RWPE2 (cell line): ENCODE measurements at regions not wholly inside any gene's neighbourhood (a gene's known extent, or its start where the extent isn't known, plus 50 kb on each side); places are given as distances from the start of the nearest gene placed in this dataset.

Experiments
- ATAC-seq: fragments of 200-7000 bp; cut with Tn5 transposase; 3 replicates; pipeline ENCODE4 v1.9.1; 2021; ENCODE audit warnings: low read depth
- DNase-seq: peaks from one replicate; pipeline ENCODE4 v3.0.0-alpha.2; 2020; ENCODE audit warnings: low spot score
- H3K27ac ChIP-seq: fragments of 450-650 bp; 2 replicates; pipeline ENCODE4 v1.5.1; 2017; ENCODE audit warnings: mild to moderate bottlenecking; ENCODE audit not compliant: poor library complexity, severe bottlenecking
- H3K27me3 ChIP-seq: fragments of 250-450 bp; sonication (Bioruptor Pico); 2 replicates; pipeline ENCODE4 v1.5.1; 2021; ENCODE audit warnings: mild to moderate bottlenecking, moderate library complexity; ENCODE audit not compliant: insufficient read depth, poor library complexity, severe bottlenecking
- H3K36me3 ChIP-seq: fragments of 250-450 bp; sonication (Bioruptor Pico); 2 replicates; pipeline ENCODE4 v1.5.1; 2020; ENCODE audit warnings: low read depth, mild to moderate bottlenecking, moderate library complexity
- H3K4me1 ChIP-seq: fragments of 250-450 bp; sonication (Bioruptor Pico); 2 replicates; pipeline ENCODE4 v1.5.1; 2021; ENCODE audit warnings: mild to moderate bottlenecking, moderate library complexity; ENCODE audit not compliant: insufficient read depth, poor library complexity, severe bottlenecking
- H3K4me3 ChIP-seq: fragments of 250-450 bp; sonication (Bioruptor Pico); 2 replicates; pipeline ENCODE4 v1.5.1; 2021; ENCODE audit warnings: mild to moderate bottlenecking, moderate library complexity; ENCODE audit not compliant: severe bottlenecking
- H3K9me3 ChIP-seq: fragments of 250-450 bp; sonication (Bioruptor Pico); 2 replicates; pipeline ENCODE4 v1.5.1; 2021; ENCODE audit warnings: mild to moderate bottlenecking, moderate library complexity; ENCODE audit not compliant: severe bottlenecking
- CTCF ChIP-seq: fragments of 450-650 bp; IDR thresholded peaks from one replicate; pipeline ENCODE4 v1.5.1; 2017; ENCODE audit warnings: mild to moderate bottlenecking, moderate library complexity; ENCODE audit not compliant: poor library complexity, severe bottlenecking

DNA sequence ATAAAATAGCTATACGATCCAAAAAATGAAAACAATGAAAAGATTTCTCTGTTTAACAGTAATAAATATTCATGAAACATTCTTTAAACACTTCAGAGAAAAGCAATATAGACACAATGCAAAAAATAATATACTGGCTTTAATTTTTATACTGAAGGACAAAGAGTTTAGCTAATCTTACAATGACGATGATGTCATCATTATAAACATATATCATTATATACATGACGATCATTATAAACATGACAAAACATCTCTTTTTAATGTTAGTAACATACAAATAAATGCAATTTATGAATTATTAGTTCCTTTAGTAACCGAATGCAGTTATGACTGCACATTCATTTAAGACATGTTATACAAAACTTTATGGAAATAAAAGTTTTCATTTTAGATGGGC is 1434.6 kb downstream of the PCDH18 start:
- DNase-seq (no peak), ATAC-seq (no peak)
- Histone ChIP-seq H3K36me3 (no peaks in the 10 kb centered on the region), H3K9me3 (peaks cover 1% of the 10 kb centered on the region), H3K4me3 (no peak overlapping the region), H3K27me3 (no peaks in the 10 kb centered on the region), H3K27ac (no peak overlapping the region), H3K4me1 (no peaks in the 10 kb centered on the region)
- no peak for TF ChIP-seq CTCF

- no peak for TF ChIP-seq CTCF
- no peaks in the 10 kb centered on the region for H3K9me3 ChIP-seq
- no peak overlapping the region for H3K27ac ChIP-seq
- no peaks in the 10 kb centered on the region for H3K4me1 ChIP-seq
- no peaks in the 10 kb centered on the region for H3K27me3 ChIP-seq
- ATAC-seq (no peak), DNase-seq (no peak)
- no peaks in the 10 kb centered on the region for H3K36me3 ChIP-seq
- H3K4me3 ChIP-seq = no peak overlapping the region
Measured at GRCh38 chr4:136088211-136088867, 1444.0 kb downstream of the PCDH18 start.

DNA sequence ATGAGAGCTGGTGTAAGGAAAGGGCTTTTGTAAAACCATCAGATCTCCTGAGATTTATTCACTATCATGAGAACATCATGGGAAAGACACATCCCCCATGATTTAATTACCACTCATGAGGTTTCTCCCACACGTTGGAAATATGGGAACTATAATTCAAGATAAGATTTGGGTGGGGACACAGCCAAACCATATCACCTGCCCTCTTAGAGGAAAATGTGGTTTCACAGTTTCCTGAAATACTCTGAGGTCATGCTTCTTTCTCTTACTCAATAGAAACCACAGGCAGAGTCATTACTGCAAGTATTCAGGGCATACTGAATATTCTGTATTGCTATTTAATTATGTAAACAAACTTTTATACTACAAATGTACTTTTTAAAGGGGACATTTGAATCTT is 1453.3 kb downstream of the PCDH18 start:
- no peaks in the 10 kb centered on the region for H3K4me1 ChIP-seq
- H3K27me3 ChIP-seq = no peaks in the 10 kb centered on the region
- H3K4me3 ChIP-seq = no peak overlapping the region
- TF ChIP-seq CTCF = no peak
- DNase-seq (no peak), ATAC-seq (no peak)
- no peak overlapping the region for H3K27ac ChIP-seq
- H3K9me3 ChIP-seq = no peaks in the 10 kb centered on the region
- H3K36me3 ChIP-seq = no peaks in the 10 kb centered on the region

- H3K27me3 ChIP-seq = no peaks in the 10 kb centered on the region
Measured at GRCh38 chr4:136056748-136057147, 1475.5 kb downstream of the PCDH18 start.

More at GRCh38 chr4:136056748-136057147, 1475.5 kb downstream of the PCDH18 start:
- no peak for ATAC-seq
- Histone ChIP-seq H3K4me3 (no peak overlapping the region), H3K36me3 (no peaks in the 10 kb centered on the region), H3K9me3 (no peaks in the 10 kb centered on the region), H3K27ac (no peak overlapping the region), H3K4me1 (no peaks in the 10 kb centered on the region)
- no peak for TF ChIP-seq CTCF
- no peak for DNase-seq
